HUES6 (cell line): ENCODE measurements at regions not wholly inside any gene's neighbourhood (a gene's known extent, or its start where the extent isn't known, plus 50 kb on each side); places are given as distances from the start of the nearest gene placed in this dataset.

ENCODE experiments used
- H3K27ac ChIP-seq: 2 replicates; pipeline ENCODE4 v1.7.0; 2013; ENCODE audit warnings: low read depth, mild to moderate bottlenecking, low read length, inconsistent platforms
- H3K27me3 ChIP-seq: 2 replicates; pipeline ENCODE4 v1.6.1; 2013; ENCODE audit warnings: low read length; ENCODE audit not compliant: control insufficient read depth, insufficient read depth
- H3K36me3 ChIP-seq: 2 replicates; pipeline ENCODE4 v1.6.1; 2013; ENCODE audit warnings: low read length; ENCODE audit not compliant: control insufficient read depth, insufficient read depth
- H3K4me1 ChIP-seq: 2 replicates; pipeline ENCODE4 v1.6.1; 2013; ENCODE audit warnings: low read length; ENCODE audit not compliant: control insufficient read depth, insufficient read depth
- H3K4me3 ChIP-seq: 2 replicates; pipeline ENCODE4 v1.5.1; 2013; ENCODE audit warnings: low read depth, low read length
- H3K9ac ChIP-seq: one replicate; pipeline ENCODE4 v1.6.1; 2013; ENCODE audit warnings: mild to moderate bottlenecking, low read length
- H3K9me3 ChIP-seq: 2 replicates; pipeline ENCODE4 v1.6.1; 2013; ENCODE audit warnings: low read depth, low read length; ENCODE audit not compliant: control insufficient read depth, insufficient read depth

DNA sequence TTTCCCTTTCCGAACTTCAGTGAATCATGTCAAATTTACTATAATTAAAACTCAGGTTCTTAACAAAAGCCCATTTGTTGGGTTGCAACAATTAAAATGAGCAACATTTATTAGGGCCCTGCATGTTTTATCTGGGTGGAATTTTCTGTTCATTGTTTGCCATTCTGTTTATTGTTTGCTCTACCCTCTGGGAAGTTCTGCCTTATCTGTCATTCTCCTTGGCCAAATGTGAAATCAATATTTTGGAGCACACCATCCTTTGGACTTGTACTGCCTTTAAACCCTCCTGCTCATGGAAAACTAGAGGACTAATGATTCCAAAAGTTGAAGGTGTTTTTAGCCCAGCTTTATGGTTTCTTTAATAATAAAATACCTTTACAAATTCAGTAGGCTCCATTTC, 134.5 kb upstream of the KCND2 start:
- no peaks in the 10 kb centered on the region for H3K36me3 ChIP-seq

GRCh38 chr7:120156476-120156875, 116.5 kb upstream of the KCND2 start:
- Histone ChIP-seq H3K27ac (no peak overlapping the region), H3K4me3 (no peak overlapping the region), H3K9me3 (no peaks in the 10 kb centered on the region), H3K4me1 (no peaks in the 10 kb centered on the region), H3K36me3 (no peaks in the 10 kb centered on the region), H3K27me3 (no peaks in the 10 kb centered on the region), H3K9ac (no peak overlapping the region)

More for the DNA sequence above, 134.5 kb upstream of the KCND2 start:
- Histone ChIP-seq H3K27me3 (no peaks in the 10 kb centered on the region), H3K9ac (no peak overlapping the region), H3K9me3 (no peaks in the 10 kb centered on the region), H3K4me3 (no peak overlapping the region), H3K27ac (no peak overlapping the region), H3K4me1 (no peaks in the 10 kb centered on the region)

GRCh38 chr7:120160166-120160565, 112.8 kb upstream of the KCND2 start:
- Histone ChIP-seq H3K4me1 (no peaks in the 10 kb centered on the region), H3K36me3 (no peaks in the 10 kb centered on the region), H3K27ac (no peak overlapping the region), H3K9me3 (no peaks in the 10 kb centered on the region), H3K9ac (no peak overlapping the region), H3K4me3 (no peak overlapping the region), H3K27me3 (no peaks in the 10 kb centered on the region)

- H3K4me1 ChIP-seq, result no peaks in the 10 kb centered on the region
Measured at GRCh38 chr7:120163449-120163848, 109.5 kb upstream of the KCND2 start.

DNA sequence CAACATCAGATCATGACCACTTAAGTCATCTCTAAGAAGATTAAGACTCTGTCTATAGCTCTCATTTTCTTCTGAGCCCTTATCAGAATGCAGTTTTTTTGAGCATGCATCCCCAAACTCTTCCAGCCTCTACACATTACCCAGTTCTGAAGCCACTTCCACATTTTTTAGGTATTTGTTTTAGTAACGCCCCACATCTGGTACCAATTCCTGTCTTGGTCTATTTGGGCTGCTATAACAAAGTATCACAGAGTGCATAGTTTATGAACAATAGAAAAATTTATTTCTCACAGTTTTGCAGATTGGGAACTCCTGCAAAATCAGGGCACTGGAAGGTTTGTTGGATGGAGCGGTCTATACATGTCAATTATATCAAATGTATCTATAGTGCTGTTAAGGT, 107.7 kb upstream of the KCND2 start:
- no peaks in the 10 kb centered on the region for H3K4me1 ChIP-seq
- H3K4me3 ChIP-seq, result no peak overlapping the region
- H3K27me3 ChIP-seq, result no peaks in the 10 kb centered on the region
- 0 out of 2 replicates have a peak, but pooled peaks cover 5% of the 10 kb centered on the region for H3K9me3 ChIP-seq
- H3K36me3 ChIP-seq, result no peaks in the 10 kb centered on the region
- no peak overlapping the region for H3K9ac ChIP-seq
- no peak overlapping the region for H3K27ac ChIP-seq

More at GRCh38 chr7:120163449-120163848, 109.5 kb upstream of the KCND2 start:
- no peak overlapping the region for H3K27ac ChIP-seq
- H3K27me3 ChIP-seq, result no peaks in the 10 kb centered on the region
- H3K9ac ChIP-seq, result no peak overlapping the region
- no peak overlapping the region for H3K4me3 ChIP-seq
- H3K36me3 ChIP-seq, result no peaks in the 10 kb centered on the region
- 0 out of 2 replicates have a peak, but pooled peaks cover 5% of the 10 kb centered on the region for H3K9me3 ChIP-seq

DNA sequence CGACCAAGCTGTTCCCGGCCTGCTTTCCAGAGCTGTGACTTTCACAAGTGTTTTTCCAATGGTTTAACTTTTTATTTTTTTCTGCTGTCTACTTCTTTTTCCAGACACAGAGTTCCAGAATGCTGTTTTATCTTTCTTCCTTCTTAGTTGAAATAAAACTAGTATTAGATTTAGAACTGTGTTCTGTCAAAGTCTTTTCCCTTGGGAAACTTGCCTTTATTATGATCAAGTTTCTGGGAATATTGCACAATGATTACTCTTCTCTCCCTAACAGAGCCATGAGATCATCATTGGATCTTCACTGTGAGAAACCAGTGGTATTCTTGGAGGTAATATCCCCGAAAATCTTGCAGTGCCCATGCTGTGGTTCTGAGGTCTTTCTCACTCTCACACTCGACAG, 104.9 kb upstream of the KCND2 start:
- Histone ChIP-seq H3K36me3 (no peaks in the 10 kb centered on the region), H3K27ac (no peak overlapping the region), H3K27me3 (no peaks in the 10 kb centered on the region), H3K9ac (no peak overlapping the region), H3K4me3 (no peak overlapping the region), H3K9me3 (0 out of 2 replicates have a peak, but pooled peaks cover 5% of the 10 kb centered on the region), H3K4me1 (no peaks in the 10 kb centered on the region)

- Histone ChIP-seq H3K27ac (no peak overlapping the region), H3K27me3 (no peaks in the 10 kb centered on the region), H3K36me3 (no peaks in the 10 kb centered on the region), H3K4me1 (no peaks in the 10 kb centered on the region), H3K9me3 (0 out of 2 replicates have a peak, but pooled peaks cover 5% of the 10 kb centered on the region), H3K4me3 (no peak overlapping the region), H3K9ac (no peak overlapping the region)
Measured at GRCh38 chr7:120169996-120170783, 102.8 kb upstream of the KCND2 start.

DNA sequence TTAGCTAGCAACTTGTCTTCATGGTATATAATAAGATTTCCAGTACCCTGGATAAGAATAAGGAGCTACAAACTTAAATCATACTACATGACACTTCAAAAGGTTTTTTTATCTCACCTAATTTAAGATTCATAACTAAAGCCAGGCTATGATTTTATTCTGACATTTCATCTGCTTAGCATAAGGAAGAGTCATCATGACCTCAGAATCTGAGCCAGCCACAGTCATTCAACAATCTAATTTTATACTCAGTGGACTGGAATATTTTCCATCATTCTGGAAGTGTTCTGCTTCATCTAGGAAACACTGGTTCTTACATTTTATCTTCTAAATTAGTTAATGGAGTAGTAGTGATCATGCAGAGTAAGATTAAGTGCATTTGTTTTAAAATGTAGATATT, 102.1 kb upstream of the KCND2 start:
- Histone ChIP-seq H3K9ac (no peak overlapping the region), H3K4me3 (no peak overlapping the region), H3K27ac (no peak overlapping the region), H3K27me3 (no peaks in the 10 kb centered on the region), H3K9me3 (0 out of 2 replicates have a peak, but pooled peaks cover 5% of the 10 kb centered on the region), H3K36me3 (no peaks in the 10 kb centered on the region), H3K4me1 (no peaks in the 10 kb centered on the region)

DNA sequence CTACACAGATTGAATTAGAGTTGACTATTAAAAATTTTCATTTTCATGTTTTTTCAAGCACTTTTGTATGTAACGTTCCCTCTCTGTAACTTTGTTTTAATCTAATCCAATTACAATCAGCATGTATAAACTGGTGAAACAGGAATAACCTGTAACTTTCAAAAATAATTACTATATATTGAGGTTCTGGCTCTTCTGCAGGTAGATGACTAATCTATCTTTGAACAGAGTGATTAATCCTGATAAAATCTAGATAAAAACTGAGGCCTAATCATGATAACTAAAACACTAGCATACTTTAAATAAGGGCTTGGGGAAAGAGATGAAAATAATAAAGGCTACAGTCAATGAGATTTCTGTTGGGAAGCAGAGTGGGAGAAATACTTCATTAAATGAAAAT, 101.6 kb upstream of the KCND2 start:
- Histone ChIP-seq H3K9me3 (0 out of 2 replicates have a peak, but pooled peaks cover 5% of the 10 kb centered on the region), H3K27ac (no peak overlapping the region), H3K36me3 (no peaks in the 10 kb centered on the region), H3K4me3 (no peak overlapping the region), H3K9ac (no peak overlapping the region), H3K27me3 (no peaks in the 10 kb centered on the region), H3K4me1 (no peaks in the 10 kb centered on the region)

- Histone ChIP-seq H3K9ac (no peak overlapping the region), H3K27me3 (no peaks in the 10 kb centered on the region), H3K36me3 (no peaks in the 10 kb centered on the region), H3K27ac (no peak overlapping the region), H3K4me1 (no peaks in the 10 kb centered on the region), H3K9me3 (no peaks in the 10 kb centered on the region), H3K4me3 (no peak overlapping the region)
Measured at GRCh38 chr7:120180221-120180620, 92.8 kb upstream of the KCND2 start.

DNA sequence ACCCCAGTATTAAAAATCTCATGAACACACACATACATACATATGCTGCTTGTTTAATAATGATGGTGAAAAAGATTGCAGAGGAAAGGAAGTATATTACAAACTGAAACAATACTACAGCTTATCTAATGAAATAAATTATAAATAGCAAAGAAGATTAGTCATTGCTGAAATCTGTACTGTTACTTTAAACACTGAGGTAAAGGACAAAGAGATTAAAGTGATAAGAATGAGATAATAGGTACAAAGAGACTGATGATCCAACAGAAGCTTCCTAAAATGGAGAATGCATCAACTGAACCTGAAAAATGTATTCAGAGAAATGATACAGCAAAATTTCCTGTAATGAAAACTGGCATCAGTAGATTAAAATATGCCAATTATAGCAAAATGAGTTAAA, 91.5 kb upstream of the KCND2 start:
- Histone ChIP-seq H3K27ac (no peak overlapping the region), H3K36me3 (no peaks in the 10 kb centered on the region), H3K4me1 (no peaks in the 10 kb centered on the region), H3K4me3 (no peak overlapping the region), H3K27me3 (no peaks in the 10 kb centered on the region), H3K9me3 (no peaks in the 10 kb centered on the region), H3K9ac (no peak overlapping the region)
